Keratinocyte (primary cell): ENCODE measurements at regions not wholly inside any gene's neighbourhood (a gene's known extent, or its start where the extent isn't known, plus 50 kb on each side); places are given as distances from the start of the nearest gene placed in this dataset.

Source experiments
- DNase-seq: peaks from one replicate; pipeline ENCODE4 v3.0.0-alpha.2; 2011; ENCODE audit warnings: low read depth, missing footprints, low spot score
- FAIRE-seq: peaks from 2 replicates; lab custom pipeline; 2011; peaks lifted over from hg19 to GRCh38; lab: Jason Lieb, UNC
- H2AFZ ChIP-seq: 2 replicates; pipeline ENCODE4 v1.6.0; 2012; ENCODE audit warnings: low read length, control low read depth, inconsistent platforms; ENCODE audit not compliant: control insufficient read depth
- H3K27ac ChIP-seq: 2 replicates; pipeline ENCODE4 v1.5.1; 2011; ENCODE audit warnings: low read length; ENCODE audit not compliant: control insufficient read depth, insufficient read depth
- H3K27me3 ChIP-seq: 3 replicates; pipeline ENCODE4 v1.6.0; 2011; ENCODE audit warnings: low read length; ENCODE audit not compliant: control insufficient read depth, insufficient read depth; ENCODE audit errors: extremely low read depth
- H3K36me3 ChIP-seq, 2 experiments: 2 replicates in 1 of 2; 3 replicates in 1 of 2; pipeline ENCODE4 v1.5.1; 2011; ENCODE audit warnings: low read length in 2 of 2, mild to moderate bottlenecking in 1 of 2; ENCODE audit not compliant: control insufficient read depth in 2 of 2, insufficient read depth in 2 of 2; ENCODE audit errors: extremely low read depth in 1 of 2
- H3K4me1 ChIP-seq: 3 replicates; pipeline ENCODE4 v1.5.1; 2011; ENCODE audit warnings: low read length; ENCODE audit not compliant: control insufficient read depth, insufficient read depth; ENCODE audit errors: extremely low read depth
- H3K4me2 ChIP-seq: 3 replicates; pipeline ENCODE4 v1.6.0; 2011; ENCODE audit warnings: low read depth, low read length; ENCODE audit not compliant: control insufficient read depth, insufficient read depth; ENCODE audit errors: extremely low read depth
- H3K4me3 ChIP-seq, 3 experiments: fragments of 200-600 bp in 1 of 3; sonication (generic) in 1 of 3; 2 replicates in 2 of 3; 3 replicates in 1 of 3; pipeline ENCODE4 v1.5.1; 2011 to 2016; ENCODE audit warnings: low read length in 3 of 3, mild to moderate bottlenecking in 3 of 3, control low read depth in 2 of 3, inconsistent platforms in 1 of 3, low read depth in 1 of 3, mixed read lengths in 1 of 3, mixed run types in 1 of 3, moderate library complexity in 1 of 3; ENCODE audit not compliant: control insufficient read depth in 2 of 3, insufficient read depth in 2 of 3; ENCODE audit errors: extremely low read depth in 1 of 3
- H3K79me2 ChIP-seq: 2 replicates; pipeline ENCODE4 v1.6.0; 2012; ENCODE audit warnings: low read length; ENCODE audit not compliant: control insufficient read depth, insufficient read depth
- H3K9ac ChIP-seq: 3 replicates; pipeline ENCODE4 v1.6.0; 2011; ENCODE audit warnings: low read length; ENCODE audit not compliant: control insufficient read depth, insufficient read depth; ENCODE audit errors: extremely low read depth
- H3K9me1 ChIP-seq: 3 replicates; pipeline ENCODE4 v1.6.0; 2011; ENCODE audit warnings: low read length; ENCODE audit not compliant: control insufficient read depth, insufficient read depth; ENCODE audit errors: extremely low read depth
- H3K9me3 ChIP-seq: 2 replicates; pipeline ENCODE4 v1.5.1; 2012; ENCODE audit warnings: low read depth, low read length; ENCODE audit not compliant: control insufficient read depth
- H4K20me1 ChIP-seq: 3 replicates; pipeline ENCODE4 v1.6.0; 2011; ENCODE audit warnings: low read length; ENCODE audit not compliant: control insufficient read depth, insufficient read depth; ENCODE audit errors: extremely low read depth
- CTCF ChIP-seq, 3 experiments: IDR thresholded peaks in 1 of 3; conservative IDR thresholded peaks in 1 of 3; optimal IDR thresholded peaks in 1 of 3; 2 replicates in 2 of 3; 3 replicates in 1 of 3; pipeline versions ENCODE3 to v1.5.1; 2011; ENCODE audit warnings: low read length in 3 of 3, mild to moderate bottlenecking in 3 of 3, moderate library complexity in 2 of 3, control low read depth in 1 of 3, inconsistent platforms in 1 of 3; ENCODE audit not compliant: insufficient read depth in 2 of 3; ENCODE audit errors: extremely low read depth in 1 of 3
- EZH2 ChIP-seq: IDR thresholded peaks from one replicate; pipeline ENCODE4 v1.6.1; 2012; ENCODE audit warnings: inconsistent platforms, mild to moderate bottlenecking, low read length, moderate library complexity
- dilution Hi-C: fragments of 300-500 bp; cut with MboI; formaldehyde crosslinking; loops from one replicate; pipeline ENCODE4 v1.7.0; 2020; ENCODE audit warnings: low sequenced_read_pairs; ENCODE audit not compliant: extremely low pct_ligation_motif_present

GRCh38 chr13:78187781-78188180, 269.1 kb upstream of the EDNRB start:
- Histone ChIP-seq H3K4me3 (no peak overlapping the region), H3K4me2 (no peak overlapping the region), H3K9me1 (no peaks in the 10 kb centered on the region), H3K36me3 (no peaks in the 10 kb centered on the region), H3K9me3 (no peaks in the 10 kb centered on the region), H3K4me1 (no peaks in the 10 kb centered on the region), H3K27me3 (no peaks in the 10 kb centered on the region), H3K9ac (no peak overlapping the region), H4K20me1 (no peaks in the 10 kb centered on the region), H3K79me2 (no peaks in the 10 kb centered on the region), H3K27ac (no peak overlapping the region), H2AFZ (no peak overlapping the region)
- TF ChIP-seq EZH2 (no peak), CTCF (optimal IDR thresholded peaks at IDR 0.05 in 1 of 3, IDR thresholded peaks at IDR 0.05 in 1 of 3, conservative IDR thresholded peaks at IDR 0.05 in 1 of 3; ENCODE audit: extremely low read depth in 1 of 3, insufficient read depth in 2 of 3, low read length in 3 of 3) (no peak)
- dilution Hi-C loops, result no loop called here
- FAIRE-seq (no peak), DNase-seq (no peak)

DNA sequence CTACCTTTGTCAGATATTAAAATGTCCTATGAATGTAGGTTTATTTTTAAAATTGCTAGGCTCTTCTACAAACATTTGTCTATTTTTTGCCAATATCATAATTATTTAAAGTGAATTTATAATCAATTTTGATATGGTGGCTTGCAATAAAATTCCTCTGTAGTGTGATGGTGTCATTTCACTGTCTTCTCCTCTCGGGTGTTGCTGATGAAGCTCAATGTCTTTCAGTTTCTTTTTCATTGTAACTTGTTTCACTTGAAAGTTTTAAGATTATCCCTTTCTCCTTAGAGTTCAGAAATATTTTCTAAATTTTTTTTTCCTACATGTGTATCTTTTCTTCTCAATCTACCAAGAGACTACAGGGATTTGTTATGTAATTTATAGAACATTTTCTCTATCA, 267.1 kb upstream of the EDNRB start:
- H3K79me2 ChIP-seq, result no peaks in the 10 kb centered on the region
- no peak overlapping the region for H2AFZ ChIP-seq
- FAIRE-seq (no peak), DNase-seq (no peak)
- no peaks in the 10 kb centered on the region for H3K4me1 ChIP-seq
- dilution Hi-C loops, result no loop called here
- no peak overlapping the region for H3K4me2 ChIP-seq
- no peak overlapping the region for H3K9ac ChIP-seq
- H3K36me3 ChIP-seq, result no peaks in the 10 kb centered on the region
- no peaks in the 10 kb centered on the region for H3K9me1 ChIP-seq
- H3K27me3 ChIP-seq, result no peaks in the 10 kb centered on the region
- H3K9me3 ChIP-seq, result no peaks in the 10 kb centered on the region
- H3K4me3 ChIP-seq, result no peak overlapping the region
- TF ChIP-seq EZH2 (no peak), CTCF (optimal IDR thresholded peaks at IDR 0.05 in 1 of 3, IDR thresholded peaks at IDR 0.05 in 1 of 3, conservative IDR thresholded peaks at IDR 0.05 in 1 of 3; ENCODE audit: extremely low read depth in 1 of 3, insufficient read depth in 2 of 3, low read length in 3 of 3) (no peak)
- H4K20me1 ChIP-seq, result no peaks in the 10 kb centered on the region
- H3K27ac ChIP-seq, result no peak overlapping the region
